Panc1 (cell line): ENCODE measurements at regions not wholly inside any gene's neighbourhood (a gene's known extent, or its start where the extent isn't known, plus 50 kb on each side); places are given as distances from the start of the nearest gene placed in this dataset.
A peak's percentile ranks its signal among the peaks of the same experiment; 100 is the strongest.

ENCODE experiments used
- ATAC-seq: fragments of 200-7000 bp; cut with Tn5 transposase; 2 replicates; pipeline ENCODE4 v1.9.1; 2020; ENCODE audit warnings: mild to moderate bottlenecking, moderate library complexity
- BruUV-seq: library from RNA; stranded (reverse); fragments of 400-500 nt; replicated peaks from 2 replicates; lab custom pipeline; 2021; lab: Mats Ljungman, UMichigan
- CTCF ChIA-PET: fragments of 300-600 bp; sonication (Branson Sonifier 250); formaldehyde crosslinking; loops from one replicate; lab custom pipeline; 2022; ENCODE audit warnings: antibody characterized with exemption; lab: Charles Lee
- POLR2A ChIA-PET: fragments of 300-600 bp; sonication (Branson Sonifier 250); formaldehyde crosslinking; loops from one replicate; lab custom pipeline; 2022; ENCODE audit warnings: antibody characterized with exemption; lab: Charles Lee
- DNase-seq: peaks from one replicate; pipeline ENCODE4 v3.0.0-alpha.2; 2010; ENCODE audit warnings: low read depth, low spot score
- H3K27ac ChIP-seq: 2 replicates; pipeline ENCODE4 v1.5.1; 2011; ENCODE audit warnings: mild to moderate bottlenecking, low read length, inconsistent platforms
- H3K27me3 ChIP-seq: fragments of 200-500 bp; sonication (Bioruptor generic); 2 replicates; pipeline ENCODE4 v1.6.0; 2014; ENCODE audit warnings: low read length, inconsistent platforms; ENCODE audit not compliant: control insufficient read depth, insufficient read depth
- H3K36me3 ChIP-seq: fragments of 200-500 bp; sonication (Bioruptor generic); 2 replicates; pipeline ENCODE4 v1.5.1; 2014; ENCODE audit warnings: inconsistent platforms, mild to moderate bottlenecking, low read length, moderate library complexity; ENCODE audit not compliant: control insufficient read depth, insufficient read depth
- H3K4me1 ChIP-seq: 2 replicates; pipeline ENCODE4 v1.5.1; 2011; ENCODE audit warnings: inconsistent platforms, mild to moderate bottlenecking, low read length, moderate library complexity; ENCODE audit not compliant: control insufficient read depth, insufficient read depth
- H3K4me3 ChIP-seq, 2 experiments: 2 replicates each; pipeline ENCODE4 v1.5.1; 2011 to 2012; ENCODE audit warnings: low read depth in 2 of 2, low read length in 2 of 2, mild to moderate bottlenecking in 2 of 2, inconsistent platforms in 1 of 2, moderate library complexity in 1 of 2
- H3K9me3 ChIP-seq: fragments of 200-500 bp; sonication (Bioruptor generic); 2 replicates; pipeline ENCODE4 v1.5.1; 2014; ENCODE audit warnings: low read depth, mild to moderate bottlenecking, inconsistent platforms, low read length, moderate library complexity; ENCODE audit not compliant: control insufficient read depth, insufficient read depth
- POLR2AphosphoS5 ChIP-seq: IDR thresholded peaks from 2 replicates; pipeline ENCODE4 v1.6.1; 2012; ENCODE audit warnings: mild to moderate bottlenecking, low read depth, low read length, moderate library complexity
- SIN3A ChIP-seq: IDR thresholded peaks from 2 replicates; pipeline ENCODE4 v1.6.1; 2012; ENCODE audit warnings: low read depth, mild to moderate bottlenecking, low read length, moderate library complexity, borderline replicate concordance; ENCODE audit not compliant: insufficient read depth
- TCF7L2 ChIP-seq: IDR thresholded peaks from 2 replicates; pipeline ENCODE4 v1.6.1; 2011; ENCODE audit warnings: mild to moderate bottlenecking, low read depth, low read length, inconsistent platforms
- in situ Hi-C: cut with HindIII; loops from 2 replicates; pipeline ENCODE4 v1.10.0; 2016; ENCODE audit warnings: low sequenced_read_pairs, low pct_unique_long_range_greater_than_20kb
- intact Hi-C: fragments of 100-400 bp; cut with micrococcal nuclease; formaldehyde crosslinking; loops from one replicate; pipeline ENCODE4 v1.10.0; 2022; ENCODE audit not compliant: unreplicated experiment
- TF ChIP-seq, protein P1 (sequence below): fragments of 450-650 bp; IDR thresholded peaks from 2 replicates; pipeline ENCODE4 v1.5.1; 2017; ENCODE audit warnings: mild to moderate bottlenecking
- TF ChIP-seq, protein P2 (sequence below), 2 experiments: IDR thresholded peaks; 2 replicates each; pipeline ENCODE4 v1.6.1; 2011 to 2012; ENCODE audit warnings: low read depth in 2 of 2, control low read depth in 1 of 2, low read length in 1 of 2, mild to moderate bottlenecking in 1 of 2, moderate library complexity in 1 of 2; ENCODE audit not compliant: insufficient read depth in 1 of 2

DNA sequence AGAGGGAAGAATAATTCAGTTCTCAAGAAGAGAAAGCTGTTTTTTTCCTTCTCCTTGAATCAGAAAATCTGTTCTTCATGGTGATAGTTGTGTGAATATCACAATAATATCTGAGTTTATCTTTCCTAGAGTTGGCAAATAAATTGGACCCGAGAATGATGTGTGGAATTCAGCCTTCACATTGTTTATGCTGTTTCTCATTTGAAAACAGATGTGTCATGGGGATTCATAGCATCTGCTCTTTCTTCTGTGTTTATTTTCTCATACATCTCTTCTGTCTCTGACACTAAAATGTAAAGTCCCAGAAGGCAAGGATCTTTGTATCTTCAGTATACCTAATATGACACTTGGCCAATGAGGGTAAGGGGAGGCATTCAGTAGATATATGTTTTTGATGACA lies 103.6 kb upstream of the SGK1 start:
- CTCF ChIA-PET = no interaction called here

DNA sequence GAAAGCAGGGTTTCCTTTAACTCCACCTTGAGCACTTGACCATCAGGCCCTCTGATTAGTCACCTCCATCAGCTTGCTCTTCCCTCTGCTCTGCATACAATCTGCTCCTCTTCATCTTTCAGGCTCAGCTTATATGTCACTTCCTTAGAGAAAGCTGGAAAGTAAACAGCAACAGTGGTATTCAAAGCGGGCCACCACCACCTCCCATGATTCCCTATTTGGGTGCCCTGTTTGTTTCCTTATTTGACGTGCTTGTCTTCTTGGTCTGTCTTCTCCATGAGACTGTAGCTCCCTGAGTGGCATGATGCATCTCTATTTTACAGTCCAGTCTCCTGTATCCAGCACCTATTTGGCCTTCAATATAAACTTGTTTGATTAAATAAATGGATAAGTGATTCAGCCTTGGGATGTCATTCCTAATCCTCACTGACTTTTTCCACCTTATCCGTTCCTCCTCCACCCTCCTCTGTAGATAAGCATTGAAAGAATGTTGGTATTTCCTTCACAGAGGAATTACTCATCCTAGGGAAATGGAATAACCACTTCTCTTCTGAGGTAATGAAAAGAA lies 102.8 kb upstream of the SGK1 start:
- Histone ChIP-seq H3K4me3 (no peak overlapping the region), H3K36me3 (no peaks in the 10 kb centered on the region), H3K9me3 (no peaks in the 10 kb centered on the region), H3K27me3 (no peaks in the 10 kb centered on the region), H3K4me1 (no peaks in the 10 kb centered on the region), H3K27ac (no peak overlapping the region)
- DNase-seq (no peak), ATAC-seq (peak; percentile 66; the same call in 1 of the 2 replicates)
- CTCF ChIA-PET = no interaction called here
- intact Hi-C loops = no loop called here
- in situ Hi-C loops = no loop called here
- BruUV-seq = no TSS peak
- TF ChIP-seq TCF7L2 (no peak), SIN3A (no peak), POLR2AphosphoS5 (no peak)
- TF ChIP-seq, protein P1, sequence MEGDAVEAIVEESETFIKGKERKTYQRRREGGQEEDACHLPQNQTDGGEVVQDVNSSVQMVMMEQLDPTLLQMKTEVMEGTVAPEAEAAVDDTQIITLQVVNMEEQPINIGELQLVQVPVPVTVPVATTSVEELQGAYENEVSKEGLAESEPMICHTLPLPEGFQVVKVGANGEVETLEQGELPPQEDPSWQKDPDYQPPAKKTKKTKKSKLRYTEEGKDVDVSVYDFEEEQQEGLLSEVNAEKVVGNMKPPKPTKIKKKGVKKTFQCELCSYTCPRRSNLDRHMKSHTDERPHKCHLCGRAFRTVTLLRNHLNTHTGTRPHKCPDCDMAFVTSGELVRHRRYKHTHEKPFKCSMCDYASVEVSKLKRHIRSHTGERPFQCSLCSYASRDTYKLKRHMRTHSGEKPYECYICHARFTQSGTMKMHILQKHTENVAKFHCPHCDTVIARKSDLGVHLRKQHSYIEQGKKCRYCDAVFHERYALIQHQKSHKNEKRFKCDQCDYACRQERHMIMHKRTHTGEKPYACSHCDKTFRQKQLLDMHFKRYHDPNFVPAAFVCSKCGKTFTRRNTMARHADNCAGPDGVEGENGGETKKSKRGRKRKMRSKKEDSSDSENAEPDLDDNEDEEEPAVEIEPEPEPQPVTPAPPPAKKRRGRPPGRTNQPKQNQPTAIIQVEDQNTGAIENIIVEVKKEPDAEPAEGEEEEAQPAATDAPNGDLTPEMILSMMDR = no peak
- TF ChIP-seq, protein P2, sequence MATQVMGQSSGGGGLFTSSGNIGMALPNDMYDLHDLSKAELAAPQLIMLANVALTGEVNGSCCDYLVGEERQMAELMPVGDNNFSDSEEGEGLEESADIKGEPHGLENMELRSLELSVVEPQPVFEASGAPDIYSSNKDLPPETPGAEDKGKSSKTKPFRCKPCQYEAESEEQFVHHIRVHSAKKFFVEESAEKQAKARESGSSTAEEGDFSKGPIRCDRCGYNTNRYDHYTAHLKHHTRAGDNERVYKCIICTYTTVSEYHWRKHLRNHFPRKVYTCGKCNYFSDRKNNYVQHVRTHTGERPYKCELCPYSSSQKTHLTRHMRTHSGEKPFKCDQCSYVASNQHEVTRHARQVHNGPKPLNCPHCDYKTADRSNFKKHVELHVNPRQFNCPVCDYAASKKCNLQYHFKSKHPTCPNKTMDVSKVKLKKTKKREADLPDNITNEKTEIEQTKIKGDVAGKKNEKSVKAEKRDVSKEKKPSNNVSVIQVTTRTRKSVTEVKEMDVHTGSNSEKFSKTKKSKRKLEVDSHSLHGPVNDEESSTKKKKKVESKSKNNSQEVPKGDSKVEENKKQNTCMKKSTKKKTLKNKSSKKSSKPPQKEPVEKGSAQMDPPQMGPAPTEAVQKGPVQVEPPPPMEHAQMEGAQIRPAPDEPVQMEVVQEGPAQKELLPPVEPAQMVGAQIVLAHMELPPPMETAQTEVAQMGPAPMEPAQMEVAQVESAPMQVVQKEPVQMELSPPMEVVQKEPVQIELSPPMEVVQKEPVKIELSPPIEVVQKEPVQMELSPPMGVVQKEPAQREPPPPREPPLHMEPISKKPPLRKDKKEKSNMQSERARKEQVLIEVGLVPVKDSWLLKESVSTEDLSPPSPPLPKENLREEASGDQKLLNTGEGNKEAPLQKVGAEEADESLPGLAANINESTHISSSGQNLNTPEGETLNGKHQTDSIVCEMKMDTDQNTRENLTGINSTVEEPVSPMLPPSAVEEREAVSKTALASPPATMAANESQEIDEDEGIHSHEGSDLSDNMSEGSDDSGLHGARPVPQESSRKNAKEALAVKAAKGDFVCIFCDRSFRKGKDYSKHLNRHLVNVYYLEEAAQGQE (IDR thresholded peaks at IDR 0.05; ENCODE audit: insufficient read depth in 1 of 2, low read depth in 2 of 2, low read length in 1 of 2) = no peak
- POLR2A ChIA-PET = no interaction called here

More for the DNA sequence above, 103.6 kb upstream of the SGK1 start:
- ATAC-seq = no peak
- POLR2A ChIA-PET = no interaction called here
- no TSS peak for BruUV-seq
- Histone ChIP-seq H3K27me3 (no peaks in the 10 kb centered on the region), H3K9me3 (no peaks in the 10 kb centered on the region), H3K27ac (no peak overlapping the region), H3K36me3 (no peaks in the 10 kb centered on the region), H3K4me1 (no peaks in the 10 kb centered on the region), H3K4me3 (no peak overlapping the region)
- TF ChIP-seq POLR2AphosphoS5 (no peak), TCF7L2 (no peak), SIN3A (no peak)
- TF ChIP-seq, protein P1 = no peak
- TF ChIP-seq, protein P2 (IDR thresholded peaks at IDR 0.05; ENCODE audit: insufficient read depth in 1 of 2, low read depth in 2 of 2, low read length in 1 of 2) = no peak
- DNase-seq = no peak
- intact Hi-C loops = no loop called here
- in situ Hi-C loops = no loop called here
